ENCODE measurements at regions not wholly inside any gene's neighbourhood (a gene's known extent, or its start where the extent isn't known, plus 50 kb on each side); places are given as distances from the start of the nearest gene placed in this dataset.

GRCh38 chr14:53872681-53873089 lies 83.9 kb downstream of the BMP4 start:
- TF ChIP-seq CTCF (IDR thresholded peaks at IDR 0.05) (no peak), KDM1A (IDR thresholded peaks at IDR 0.05; ENCODE audit: low read depth) (no peak), MAX (IDR thresholded peaks at IDR 0.05) (no peak), HDAC2 (IDR thresholded peaks at IDR 0.05) (no peak), POLR2A (IDR thresholded peaks at IDR 0.05; ENCODE audit: low read length) (no peak), SMC3 (IDR thresholded peaks at IDR 0.05) (no peak), RAD21 (conservative IDR thresholded peaks at IDR 0.05 in 1 of 2, IDR thresholded peaks at IDR 0.05 in 1 of 2) (no peak), USF2 (IDR thresholded peaks at IDR 0.05) (no peak), MAZ (IDR thresholded peaks at IDR 0.05; ENCODE audit: borderline replicate concordance, low read depth, low read length) (no peak), RARB (CRISPR knock-in tag; IDR thresholded peaks at IDR 0.05) (no peak), ESRRA (IDR thresholded peaks at IDR 0.05; ENCODE audit: borderline replicate concordance, low read length) (no peak), RFX5 (IDR thresholded peaks at IDR 0.05) (no peak)

Data from A549 (cell line).